ENCODE measurements at regions not wholly inside any gene's neighbourhood (a gene's known extent, or its start where the extent isn't known, plus 50 kb on each side); places are given as distances from the start of the nearest gene placed in this dataset.
"Not testable (repeated sequence)": the region's sequence is repeated elsewhere in the genome, so short reads cannot be mapped to it uniquely, and the experiment has no call there.

- no peak overlapping the region for H3K27ac Mint-ChIP-seq
- H3K4me1 Mint-ChIP-seq = no peaks in the 10 kb centered on the region
- ATAC-seq (replicated peaks) = no peak
- H3K9me3 Mint-ChIP-seq = peaks cover 7 to 11% of the 10 kb centered on the region in 2 donors
- no peaks in the 10 kb centered on the region for H3K36me3 Mint-ChIP-seq
- no peak for DNase-seq
- H3K27me3 Mint-ChIP-seq = no peaks in the 10 kb centered on the region
- no peak overlapping the region for H3K4me3 Mint-ChIP-seq
Measured at GRCh38 chr12:18825138-18825537, 87.2 kb downstream of the CAPZA3 start.

GRCh38 chr12:18827913-18828312, 90.0 kb downstream of the CAPZA3 start:
- H3K36me3 Mint-ChIP-seq = no peaks in the 10 kb centered on the region
- H3K9me3 Mint-ChIP-seq = peaks cover 11% of the 10 kb centered on the region in 2 donors
- ATAC-seq (replicated peaks) (no peak), DNase-seq (no peak)
- H3K4me1 Mint-ChIP-seq = no peaks in the 10 kb centered on the region
- H3K27me3 Mint-ChIP-seq = no peaks in the 10 kb centered on the region
- H3K4me3 Mint-ChIP-seq = no peak overlapping the region
- H3K27ac Mint-ChIP-seq = no peak overlapping the region

- H3K4me1 Mint-ChIP-seq = no peaks in the 10 kb centered on the region
- ATAC-seq (replicated peaks) (no peak), DNase-seq (no peak)
- H3K36me3 Mint-ChIP-seq = no peaks in the 10 kb centered on the region
- peaks cover 11% of the 10 kb centered on the region in 2 donors for H3K9me3 Mint-ChIP-seq
- H3K4me3 Mint-ChIP-seq = no peak overlapping the region
- H3K27ac Mint-ChIP-seq = no peak overlapping the region
- no peaks in the 10 kb centered on the region for H3K27me3 Mint-ChIP-seq
Measured at GRCh38 chr12:18828483-18828882, 90.6 kb downstream of the CAPZA3 start.

GRCh38 chr12:18828987-18829386, 91.1 kb downstream of the CAPZA3 start:
- no peak overlapping the region for H3K27ac Mint-ChIP-seq
- no peak overlapping the region for H3K4me3 Mint-ChIP-seq
- no peaks in the 10 kb centered on the region for H3K27me3 Mint-ChIP-seq
- H3K4me1 Mint-ChIP-seq = no peaks in the 10 kb centered on the region
- DNase-seq (no peak), ATAC-seq (replicated peaks) (no peak)
- H3K36me3 Mint-ChIP-seq = no peaks in the 10 kb centered on the region
- H3K9me3 Mint-ChIP-seq = peaks cover 11% of the 10 kb centered on the region in 2 donors

GRCh38 chr12:18832932-18833331, 95.0 kb downstream of the CAPZA3 start:
- H3K27ac Mint-ChIP-seq; ATAC-seq (replicated peaks); H3K4me3 Mint-ChIP-seq; H3K36me3 Mint-ChIP-seq; H3K27me3 Mint-ChIP-seq; H3K4me1 Mint-ChIP-seq; DNase-seq: not testable (repeated sequence)
- peaks cover 11% of the 10 kb centered on the region in 2 donors for H3K9me3 Mint-ChIP-seq

GRCh38 chr12:18837025-18837424, 99.1 kb downstream of the CAPZA3 start:
- Mint-ChIP-seq H3K4me1 (no peaks in the 10 kb centered on the region), H3K9me3 (peaks cover 4 to 5% of the 10 kb centered on the region in 2 donors), H3K4me3 (no peak overlapping the region), H3K36me3 (no peaks in the 10 kb centered on the region), H3K27me3 (no peaks in the 10 kb centered on the region), H3K27ac (no peak overlapping the region)
- no peak for ATAC-seq (replicated peaks)
- DNase-seq = no peak

GRCh38 chr12:18837505-18837904, 99.6 kb downstream of the CAPZA3 start:
- Mint-ChIP-seq H3K9me3 (peaks cover 4 to 7% of the 10 kb centered on the region in 2 donors), H3K27me3 (no peaks in the 10 kb centered on the region), H3K36me3 (no peaks in the 10 kb centered on the region), H3K4me1 (no peaks in the 10 kb centered on the region), H3K4me3 (no peak overlapping the region), H3K27ac (no peak overlapping the region)
- DNase-seq = no peak
- ATAC-seq (replicated peaks) = no peak

- H3K36me3 Mint-ChIP-seq; H3K4me3 Mint-ChIP-seq; DNase-seq; H3K27ac Mint-ChIP-seq; H3K27me3 Mint-ChIP-seq; H3K9me3 Mint-ChIP-seq; H3K4me1 Mint-ChIP-seq; ATAC-seq (replicated peaks): not testable (repeated sequence)
Measured at GRCh38 chr12:18840997-18841396, 103.1 kb downstream of the CAPZA3 start.

- Mint-ChIP-seq H3K36me3 (no peaks in the 10 kb centered on the region), H3K27ac (no peak overlapping the region), H3K4me1 (peaks cover 0 to 2% of the 10 kb centered on the region in 2 donors), H3K9me3 (no peaks in the 10 kb centered on the region), H3K4me3 (no peak overlapping the region), H3K27me3 (no peaks in the 10 kb centered on the region)
- no peak for DNase-seq
- no peak for ATAC-seq (replicated peaks)
Measured at GRCh38 chr12:18849080-18849479, 111.2 kb downstream of the CAPZA3 start.

- no peak for DNase-seq
- Mint-ChIP-seq H3K27me3 (no peaks in the 10 kb centered on the region), H3K4me3 (no peak overlapping the region), H3K4me1 (peaks cover 0 to 2% of the 10 kb centered on the region in 2 donors), H3K27ac (no peak overlapping the region), H3K9me3 (no peaks in the 10 kb centered on the region), H3K36me3 (no peaks in the 10 kb centered on the region)
- ATAC-seq (replicated peaks) = no peak
Measured at GRCh38 chr12:18849761-18850160, 111.8 kb downstream of the CAPZA3 start.

- Mint-ChIP-seq H3K4me1 (peaks cover 0 to 2% of the 10 kb centered on the region in 2 donors), H3K9me3 (no peaks in the 10 kb centered on the region), H3K36me3 (no peaks in the 10 kb centered on the region), H3K27ac (no peak overlapping the region), H3K4me3 (no peak overlapping the region), H3K27me3 (no peaks in the 10 kb centered on the region)
- DNase-seq (no peak), ATAC-seq (replicated peaks) (no peak)
Measured at GRCh38 chr12:18850752-18851151, 112.8 kb downstream of the CAPZA3 start.

- H3K4me3 Mint-ChIP-seq = no peak overlapping the region
- H3K27ac Mint-ChIP-seq = no peak overlapping the region
- H3K9me3 Mint-ChIP-seq = no peaks in the 10 kb centered on the region
- ATAC-seq (replicated peaks) (no peak), DNase-seq (no peak)
- no peaks in the 10 kb centered on the region for H3K36me3 Mint-ChIP-seq
- H3K4me1 Mint-ChIP-seq = peaks cover 0 to 2% of the 10 kb centered on the region in 2 donors
- no peaks in the 10 kb centered on the region for H3K27me3 Mint-ChIP-seq
Measured at GRCh38 chr12:18851271-18851670, 113.4 kb downstream of the CAPZA3 start.

GRCh38 chr12:18853570-18854366, 115.8 kb downstream of the CAPZA3 start:
- Mint-ChIP-seq H3K27me3 (no peaks in the 10 kb centered on the region), H3K4me3 (no peak overlapping the region), H3K9me3 (no peaks in the 10 kb centered on the region), H3K4me1 (peaks cover 0 to 2% of the 10 kb centered on the region in 2 donors), H3K27ac (no peak overlapping the region), H3K36me3 (no peaks in the 10 kb centered on the region)
- no peak for ATAC-seq (replicated peaks)
- DNase-seq = no peak

- Mint-ChIP-seq H3K27ac (no peak overlapping the region), H3K27me3 (no peaks in the 10 kb centered on the region), H3K36me3 (no peaks in the 10 kb centered on the region), H3K4me3 (no peak overlapping the region), H3K9me3 (no peaks in the 10 kb centered on the region), H3K4me1 (no peaks in the 10 kb centered on the region)
- no peak for DNase-seq
- no peak for ATAC-seq (replicated peaks)
Measured at GRCh38 chr12:18857656-18858055, 119.7 kb downstream of the CAPZA3 start.

- Mint-ChIP-seq H3K27me3 (no peaks in the 10 kb centered on the region), H3K4me1 (no peaks in the 10 kb centered on the region), H3K27ac (no peak overlapping the region), H3K4me3 (no peak overlapping the region), H3K9me3 (no peaks in the 10 kb centered on the region), H3K36me3 (no peaks in the 10 kb centered on the region)
- ATAC-seq (replicated peaks) (no peak), DNase-seq (no peak)
Measured at GRCh38 chr12:18859400-18859799, 121.5 kb downstream of the CAPZA3 start.

Measured in stimulated activated naive B cell treated with anti-CD40 and anti-IgM and Interleukin-4, amounts not matched to agents 10 μg/mL and 1 μg/mL and 100 μg/mL, for 72 hours (primary cell).